ENCODE measurements at regions not wholly inside any gene's neighbourhood (a gene's known extent, or its start where the extent isn't known, plus 50 kb on each side); places are given as distances from the start of the nearest gene placed in this dataset.

- H3K27ac ChIP-seq (ENCODE audit: low read depth, low read length) = no peak overlapping the region
- no peak overlapping the region for H3K4me3 ChIP-seq (ENCODE audit: insufficient read depth, low read length)
- TF ChIP-seq CTCF (IDR thresholded peaks at IDR 0.05; ENCODE audit: extremely low read depth, low read depth, low read length) = no peak
- H3K27me3 ChIP-seq (ENCODE audit: insufficient read depth, low read length) = no peaks in the 10 kb centered on the region
- H3K36me3 ChIP-seq (ENCODE audit: insufficient read depth, low read length) = no peaks in the 10 kb centered on the region
- H2AFZ ChIP-seq (ENCODE audit: low read length) = no peak overlapping the region
- no peak for DNase-seq (ENCODE audit: insufficient read length, low spot score, missing footprints)
- H3K9me3 ChIP-seq (ENCODE audit: low read depth, low read length) = no peaks in the 10 kb centered on the region
- no peaks in the 10 kb centered on the region for H3K4me1 ChIP-seq (ENCODE audit: insufficient read depth, low read length)
- no peak overlapping the region for H3K4me2 ChIP-seq (ENCODE audit: insufficient read depth, low read length)
- H4K20me1 ChIP-seq (ENCODE audit: insufficient read depth, low read length) = no peaks in the 10 kb centered on the region
- no peaks in the 10 kb centered on the region for H3K79me2 ChIP-seq (ENCODE audit: insufficient read depth, low read length)
Measured at GRCh38 chr1:228546541-228547463, 59.6 kb downstream of the RNF187 start.

GRCh38 chr1:228547464-228547792, 60.2 kb downstream of the RNF187 start:
- TF ChIP-seq CTCF (IDR thresholded peaks at IDR 0.05; ENCODE audit: extremely low read depth, low read depth, low read length) = no peak
- Histone ChIP-seq H3K27me3 (ENCODE audit: insufficient read depth, low read length) (no peaks in the 10 kb centered on the region), H3K27ac (ENCODE audit: low read depth, low read length) (no peak overlapping the region), H3K4me1 (ENCODE audit: insufficient read depth, low read length) (no peaks in the 10 kb centered on the region), H3K9me3 (ENCODE audit: low read depth, low read length) (no peaks in the 10 kb centered on the region), H2AFZ (ENCODE audit: low read length) (no peak overlapping the region), H3K79me2 (ENCODE audit: insufficient read depth, low read length) (no peaks in the 10 kb centered on the region), H3K36me3 (ENCODE audit: insufficient read depth, low read length) (no peaks in the 10 kb centered on the region), H4K20me1 (ENCODE audit: insufficient read depth, low read length) (no peaks in the 10 kb centered on the region), H3K4me2 (ENCODE audit: insufficient read depth, low read length) (no peak overlapping the region), H3K4me3 (ENCODE audit: insufficient read depth, low read length) (no peak overlapping the region)
- DNase-seq (ENCODE audit: insufficient read length, low spot score, missing footprints) = no peak

GRCh38 chr1:228548788-228549187, 61.6 kb downstream of the RNF187 start:
- Histone ChIP-seq H3K4me3 (ENCODE audit: insufficient read depth, low read length) (no peak overlapping the region), H3K27ac (ENCODE audit: low read depth, low read length) (no peak overlapping the region), H3K4me1 (ENCODE audit: insufficient read depth, low read length) (no peaks in the 10 kb centered on the region), H3K36me3 (ENCODE audit: insufficient read depth, low read length) (no peaks in the 10 kb centered on the region), H3K9me3 (ENCODE audit: low read depth, low read length) (no peaks in the 10 kb centered on the region), H4K20me1 (ENCODE audit: insufficient read depth, low read length) (no peaks in the 10 kb centered on the region), H3K27me3 (ENCODE audit: insufficient read depth, low read length) (no peaks in the 10 kb centered on the region), H3K4me2 (ENCODE audit: insufficient read depth, low read length) (no peak overlapping the region), H3K79me2 (ENCODE audit: insufficient read depth, low read length) (no peaks in the 10 kb centered on the region), H2AFZ (ENCODE audit: low read length) (no peak overlapping the region)
- TF ChIP-seq CTCF (IDR thresholded peaks at IDR 0.05; ENCODE audit: extremely low read depth, low read depth, low read length) = no peak
- no peak for DNase-seq (ENCODE audit: insufficient read length, low spot score, missing footprints)

GRCh38 chr1:228552596-228553176, 65.5 kb downstream of the RNF187 start:
- Histone ChIP-seq H3K79me2 (ENCODE audit: insufficient read depth, low read length) (no peaks in the 10 kb centered on the region), H3K9me3 (ENCODE audit: low read depth, low read length) (no peaks in the 10 kb centered on the region), H3K4me1 (ENCODE audit: insufficient read depth, low read length) (no peaks in the 10 kb centered on the region), H3K36me3 (ENCODE audit: insufficient read depth, low read length) (no peaks in the 10 kb centered on the region), H3K4me3 (ENCODE audit: insufficient read depth, low read length) (no peak overlapping the region), H3K27ac (ENCODE audit: low read depth, low read length) (no peak overlapping the region), H4K20me1 (ENCODE audit: insufficient read depth, low read length) (no peaks in the 10 kb centered on the region), H3K27me3 (ENCODE audit: insufficient read depth, low read length) (peaks cover 3% of the 10 kb centered on the region), H2AFZ (ENCODE audit: low read length) (no peak overlapping the region), H3K4me2 (ENCODE audit: insufficient read depth, low read length) (no peak overlapping the region)
- TF ChIP-seq CTCF (IDR thresholded peaks at IDR 0.05; ENCODE audit: extremely low read depth, low read depth, low read length) = no peak
- no peak for DNase-seq (ENCODE audit: insufficient read length, low spot score, missing footprints)

Data from osteoblast (primary cell).